WTC11 (cell line): ENCODE measurements at regions not wholly inside any gene's neighbourhood (a gene's known extent, or its start where the extent isn't known, plus 50 kb on each side); places are given as distances from the start of the nearest gene placed in this dataset.

Source experiments
- CTCF ChIP-seq: fragments of 200-600 bp; IDR thresholded peaks from 2 replicates; pipeline ENCODE4 v1.8.0; 2022; ENCODE audit warnings: antibody characterized with exemption
- E2F4 ChIP-seq: sonication (generic); formaldehyde crosslinking; IDR thresholded peaks from 2 replicates; pipeline ENCODE4 v1.8.1; 2022; ENCODE audit warnings: low read depth, mild to moderate bottlenecking, moderate library complexity, missing genetic modification reagents, borderline replicate concordance
- GRHL2 ChIP-seq: fragments of 250-450 bp; sonication (Bioruptor Pico); IDR thresholded peaks from 2 replicates; pipeline ENCODE4 v1.8.0; 2022; ENCODE audit warnings: mild to moderate bottlenecking, moderate library complexity; ENCODE audit not compliant: insufficient replicate concordance, severe bottlenecking
- NR2C2 ChIP-seq: sonication (generic); formaldehyde crosslinking; IDR thresholded peaks from 2 replicates; pipeline ENCODE4 v1.8.0; 2022; ENCODE audit warnings: mild to moderate bottlenecking, missing genetic modification reagents
- RELA ChIP-seq: sonication (generic); formaldehyde crosslinking; IDR thresholded peaks from 2 replicates; pipeline ENCODE4 v1.8.1; 2022; ENCODE audit warnings: missing genetic modification reagents, mild to moderate bottlenecking, borderline replicate concordance
- SP1 ChIP-seq: sonication (generic); formaldehyde crosslinking; conservative IDR thresholded peaks from 2 replicates; pipeline ENCODE4 v1.8.1; 2022; ENCODE audit warnings: missing genetic modification reagents
- TF ChIP-seq, protein P1 (sequence below): sonication (generic); formaldehyde crosslinking; IDR thresholded peaks from 2 replicates; pipeline ENCODE4 v1.8.0; 2022; ENCODE audit warnings: missing genetic modification reagents
- TF ChIP-seq, protein P2 (sequence below): sonication (generic); formaldehyde crosslinking; IDR thresholded peaks from 2 replicates; pipeline ENCODE4 v1.8.0; 2023; ENCODE audit warnings: missing genetic modification reagents

GRCh38 chrX:67334323-67334722 lies 209.5 kb upstream of the AR start:
- TF ChIP-seq CTCF (no peak), E2F4 (CRISPR knock-in tag) (no peak), GRHL2 (no peak), RELA (no peak), SP1 (no peak), NR2C2 (CRISPR knock-in tag) (no peak)
- TF ChIP-seq, protein P1, sequence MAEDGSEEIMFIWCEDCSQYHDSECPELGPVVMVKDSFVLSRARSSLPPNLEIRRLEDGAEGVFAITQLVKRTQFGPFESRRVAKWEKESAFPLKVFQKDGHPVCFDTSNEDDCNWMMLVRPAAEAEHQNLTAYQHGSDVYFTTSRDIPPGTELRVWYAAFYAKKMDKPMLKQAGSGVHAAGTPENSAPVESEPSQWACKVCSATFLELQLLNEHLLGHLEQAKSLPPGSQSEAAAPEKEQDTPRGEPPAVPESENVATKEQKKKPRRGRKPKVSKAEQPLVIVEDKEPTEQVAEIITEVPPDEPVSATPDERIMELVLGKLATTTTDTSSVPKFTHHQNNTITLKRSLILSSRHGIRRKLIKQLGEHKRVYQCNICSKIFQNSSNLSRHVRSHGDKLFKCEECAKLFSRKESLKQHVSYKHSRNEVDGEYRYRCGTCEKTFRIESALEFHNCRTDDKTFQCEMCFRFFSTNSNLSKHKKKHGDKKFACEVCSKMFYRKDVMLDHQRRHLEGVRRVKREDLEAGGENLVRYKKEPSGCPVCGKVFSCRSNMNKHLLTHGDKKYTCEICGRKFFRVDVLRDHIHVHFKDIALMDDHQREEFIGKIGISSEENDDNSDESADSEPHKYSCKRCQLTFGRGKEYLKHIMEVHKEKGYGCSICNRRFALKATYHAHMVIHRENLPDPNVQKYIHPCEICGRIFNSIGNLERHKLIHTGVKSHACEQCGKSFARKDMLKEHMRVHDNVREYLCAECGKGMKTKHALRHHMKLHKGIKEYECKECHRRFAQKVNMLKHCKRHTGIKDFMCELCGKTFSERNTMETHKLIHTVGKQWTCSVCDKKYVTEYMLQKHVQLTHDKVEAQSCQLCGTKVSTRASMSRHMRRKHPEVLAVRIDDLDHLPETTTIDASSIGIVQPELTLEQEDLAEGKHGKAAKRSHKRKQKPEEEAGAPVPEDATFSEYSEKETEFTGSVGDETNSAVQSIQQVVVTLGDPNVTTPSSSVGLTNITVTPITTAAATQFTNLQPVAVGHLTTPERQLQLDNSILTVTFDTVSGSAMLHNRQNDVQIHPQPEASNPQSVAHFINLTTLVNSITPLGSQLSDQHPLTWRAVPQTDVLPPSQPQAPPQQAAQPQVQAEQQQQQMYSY = no peak
- TF ChIP-seq, protein P2, sequence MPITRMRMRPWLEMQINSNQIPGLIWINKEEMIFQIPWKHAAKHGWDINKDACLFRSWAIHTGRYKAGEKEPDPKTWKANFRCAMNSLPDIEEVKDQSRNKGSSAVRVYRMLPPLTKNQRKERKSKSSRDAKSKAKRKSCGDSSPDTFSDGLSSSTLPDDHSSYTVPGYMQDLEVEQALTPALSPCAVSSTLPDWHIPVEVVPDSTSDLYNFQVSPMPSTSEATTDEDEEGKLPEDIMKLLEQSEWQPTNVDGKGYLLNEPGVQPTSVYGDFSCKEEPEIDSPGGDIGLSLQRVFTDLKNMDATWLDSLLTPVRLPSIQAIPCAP (CRISPR knock-in tag) = no peak
